ENCODE measurements at regions not wholly inside any gene's neighbourhood (a gene's known extent, or its start where the extent isn't known, plus 50 kb on each side); places are given as distances from the start of the nearest gene placed in this dataset.

DNA sequence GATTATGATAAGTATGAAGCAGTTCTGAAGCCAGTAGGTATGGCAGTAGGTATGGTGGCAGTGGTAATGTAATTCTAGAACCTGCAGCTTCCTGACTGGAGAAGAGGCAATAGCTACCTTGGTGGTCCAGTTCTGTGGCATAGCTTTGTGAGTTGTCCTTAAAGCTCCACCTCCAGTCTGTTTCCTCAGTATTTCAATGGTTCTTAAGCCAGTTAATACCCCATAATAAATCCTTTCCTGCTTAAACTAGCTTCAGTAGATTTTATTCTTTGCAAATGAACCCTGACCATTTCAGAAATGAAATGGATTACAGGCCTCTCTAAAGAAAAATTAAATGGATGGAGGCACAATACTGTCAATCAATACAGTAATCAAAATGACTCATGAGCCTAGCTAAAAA is 117.8 kb upstream of the KRAS start (continued):
- TF ChIP-seq CEBPZ (IDR thresholded peaks at IDR 0.05; ENCODE audit: low read depth, low read length) = no peak
- no peak for TF ChIP-seq NR2C2 (IDR thresholded peaks at IDR 0.05; ENCODE audit: borderline replicate concordance, control insufficient read depth, insufficient read length, low read depth)
- TF ChIP-seq BMI1 (IDR thresholded peaks at IDR 0.05; ENCODE audit: borderline replicate concordance) = no peak
- TF ChIP-seq RELA (IDR thresholded peaks at IDR 0.05; ENCODE audit: borderline replicate concordance, partially characterized antibody) = no peak
- TF ChIP-seq NRF1 (conservative IDR thresholded peaks at IDR 0.05; ENCODE audit: low read depth, low read length) = no peak
- TF ChIP-seq ZNF217 (IDR thresholded peaks at IDR 0.05) = no peak

GRCh38 chr12:25366122-25366521 is 115.4 kb upstream of the KRAS start:
- TF ChIP-seq ZBED1 (IDR thresholded peaks at IDR 0.05; ENCODE audit: borderline replicate concordance) (no peak), NFXL1 (IDR thresholded peaks at IDR 0.05; ENCODE audit: borderline replicate concordance) (no peak), SREBF2 (IDR thresholded peaks at IDR 0.05; ENCODE audit: low read length) (no peak), PAX5 (IDR thresholded peaks at IDR 0.05; ENCODE audit: borderline replicate concordance, low read depth, low read length) (no peak), SREBF1 (IDR thresholded peaks at IDR 0.05; ENCODE audit: low read length) (no peak)
- TF ChIP-seq, protein P1, sequence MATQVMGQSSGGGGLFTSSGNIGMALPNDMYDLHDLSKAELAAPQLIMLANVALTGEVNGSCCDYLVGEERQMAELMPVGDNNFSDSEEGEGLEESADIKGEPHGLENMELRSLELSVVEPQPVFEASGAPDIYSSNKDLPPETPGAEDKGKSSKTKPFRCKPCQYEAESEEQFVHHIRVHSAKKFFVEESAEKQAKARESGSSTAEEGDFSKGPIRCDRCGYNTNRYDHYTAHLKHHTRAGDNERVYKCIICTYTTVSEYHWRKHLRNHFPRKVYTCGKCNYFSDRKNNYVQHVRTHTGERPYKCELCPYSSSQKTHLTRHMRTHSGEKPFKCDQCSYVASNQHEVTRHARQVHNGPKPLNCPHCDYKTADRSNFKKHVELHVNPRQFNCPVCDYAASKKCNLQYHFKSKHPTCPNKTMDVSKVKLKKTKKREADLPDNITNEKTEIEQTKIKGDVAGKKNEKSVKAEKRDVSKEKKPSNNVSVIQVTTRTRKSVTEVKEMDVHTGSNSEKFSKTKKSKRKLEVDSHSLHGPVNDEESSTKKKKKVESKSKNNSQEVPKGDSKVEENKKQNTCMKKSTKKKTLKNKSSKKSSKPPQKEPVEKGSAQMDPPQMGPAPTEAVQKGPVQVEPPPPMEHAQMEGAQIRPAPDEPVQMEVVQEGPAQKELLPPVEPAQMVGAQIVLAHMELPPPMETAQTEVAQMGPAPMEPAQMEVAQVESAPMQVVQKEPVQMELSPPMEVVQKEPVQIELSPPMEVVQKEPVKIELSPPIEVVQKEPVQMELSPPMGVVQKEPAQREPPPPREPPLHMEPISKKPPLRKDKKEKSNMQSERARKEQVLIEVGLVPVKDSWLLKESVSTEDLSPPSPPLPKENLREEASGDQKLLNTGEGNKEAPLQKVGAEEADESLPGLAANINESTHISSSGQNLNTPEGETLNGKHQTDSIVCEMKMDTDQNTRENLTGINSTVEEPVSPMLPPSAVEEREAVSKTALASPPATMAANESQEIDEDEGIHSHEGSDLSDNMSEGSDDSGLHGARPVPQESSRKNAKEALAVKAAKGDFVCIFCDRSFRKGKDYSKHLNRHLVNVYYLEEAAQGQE (IDR thresholded peaks at IDR 0.05; ENCODE audit: low read depth, low read length) = no peak
- TF ChIP-seq, protein P2, sequence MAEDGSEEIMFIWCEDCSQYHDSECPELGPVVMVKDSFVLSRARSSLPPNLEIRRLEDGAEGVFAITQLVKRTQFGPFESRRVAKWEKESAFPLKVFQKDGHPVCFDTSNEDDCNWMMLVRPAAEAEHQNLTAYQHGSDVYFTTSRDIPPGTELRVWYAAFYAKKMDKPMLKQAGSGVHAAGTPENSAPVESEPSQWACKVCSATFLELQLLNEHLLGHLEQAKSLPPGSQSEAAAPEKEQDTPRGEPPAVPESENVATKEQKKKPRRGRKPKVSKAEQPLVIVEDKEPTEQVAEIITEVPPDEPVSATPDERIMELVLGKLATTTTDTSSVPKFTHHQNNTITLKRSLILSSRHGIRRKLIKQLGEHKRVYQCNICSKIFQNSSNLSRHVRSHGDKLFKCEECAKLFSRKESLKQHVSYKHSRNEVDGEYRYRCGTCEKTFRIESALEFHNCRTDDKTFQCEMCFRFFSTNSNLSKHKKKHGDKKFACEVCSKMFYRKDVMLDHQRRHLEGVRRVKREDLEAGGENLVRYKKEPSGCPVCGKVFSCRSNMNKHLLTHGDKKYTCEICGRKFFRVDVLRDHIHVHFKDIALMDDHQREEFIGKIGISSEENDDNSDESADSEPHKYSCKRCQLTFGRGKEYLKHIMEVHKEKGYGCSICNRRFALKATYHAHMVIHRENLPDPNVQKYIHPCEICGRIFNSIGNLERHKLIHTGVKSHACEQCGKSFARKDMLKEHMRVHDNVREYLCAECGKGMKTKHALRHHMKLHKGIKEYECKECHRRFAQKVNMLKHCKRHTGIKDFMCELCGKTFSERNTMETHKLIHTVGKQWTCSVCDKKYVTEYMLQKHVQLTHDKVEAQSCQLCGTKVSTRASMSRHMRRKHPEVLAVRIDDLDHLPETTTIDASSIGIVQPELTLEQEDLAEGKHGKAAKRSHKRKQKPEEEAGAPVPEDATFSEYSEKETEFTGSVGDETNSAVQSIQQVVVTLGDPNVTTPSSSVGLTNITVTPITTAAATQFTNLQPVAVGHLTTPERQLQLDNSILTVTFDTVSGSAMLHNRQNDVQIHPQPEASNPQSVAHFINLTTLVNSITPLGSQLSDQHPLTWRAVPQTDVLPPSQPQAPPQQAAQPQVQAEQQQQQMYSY (CRISPR knock-in tag; IDR thresholded peaks at IDR 0.05) = no peak
- in situ Hi-C loops (cut with MboI) = no loop called here
- SMC1A ChIA-PET (ENCODE audit: uncharacterized antibody, unreplicated experiment) = interaction anchor here (0.9 to 5.6 kb wide), 17 partner anchors 10 to 518 kb away, joined by 3 to 64 read pairs (median 5); no protein-coding TSS in a partner anchor
- Histone ChIP-seq H3K4me1 (ENCODE audit: control insufficient read depth, insufficient read depth, low read length) (peaks cover 8% of the 10 kb centered on the region), H3K9me3 (replicated peaks; ENCODE audit: control insufficient read depth, insufficient read depth, low read length) (no peaks in the 10 kb centered on the region; the same call in 2 of the 3 replicates), H3K36me3 (ENCODE audit: control insufficient read depth in 2 of 2, insufficient read depth in 2 of 2, low read length in 1 of 2) (no peaks in the 10 kb centered on the region), H4K20me1 (ENCODE audit: control insufficient read depth, insufficient read depth) (no peaks in the 10 kb centered on the region), H3K4me3 (no peak overlapping the region), H3K9ac (ENCODE audit: control insufficient read depth, insufficient read depth, low read length) (no peak overlapping the region), H3K27me3 (replicated peaks in 1 of 2; ENCODE audit: control insufficient read depth in 2 of 2, insufficient read depth in 2 of 2, low read length in 1 of 2) (no peaks in the 10 kb centered on the region; a peak in 1 of 4 replicates), H3K4me2 (ENCODE audit: control insufficient read depth, insufficient read depth) (no peak overlapping the region), H3K79me2 (ENCODE audit: control insufficient read depth, insufficient read depth, low read length) (no peaks in the 10 kb centered on the region), H2AFZ (ENCODE audit: control insufficient read depth, low read depth, low read length) (no peak overlapping the region), H3K27ac (ENCODE audit: control insufficient read depth, insufficient read depth) (no peak overlapping the region)
- no peak for DNase-seq (ENCODE audit: low read depth, low spot score)
- POLR2A ChIA-PET = interaction anchor here (0.6 to 2.0 kb wide), 7 partner anchors 9 to 115 kb away, joined by 3 to 13 read pairs (median 7); partner anchors contain the start of gene KRAS
- no peak for ATAC-seq
- CTCF ChIA-PET = interaction anchor here (0.8 to 2.6 kb wide), 7 partner anchors 12 to 125 kb away, joined by 3 to 18 read pairs (median 3); no protein-coding TSS in a partner anchor
- RAD21 ChIA-PET (ENCODE audit: unreplicated experiment) = interaction anchor here (1.3 to 3.3 kb wide), 10 partner anchors 11 to 125 kb away, joined by 3 to 23 read pairs (median 10); partner anchors contain the start of gene KRAS
- FAIRE-seq = no peak
- intact Hi-C loops (cut with micrococcal nuclease; ENCODE audit: unreplicated experiment) = no loop called here
- BruUV-seq (replicated peaks) = no TSS peak
- WGBS (ENCODE audit: insufficient coverage, insufficient replicate concordance, low lambda C conversion rate, missing lambda C conversion rate) = 86% methylated on average over 3 of the region's 3 CpGs
